Right lobe of liver (tissue), 4 donors: ENCODE measurements at regions not wholly inside any gene's neighbourhood (a gene's known extent, or its start where the extent isn't known, plus 50 kb on each side); places are given as distances from the start of the nearest gene placed in this dataset.

Experiments
- CTCF ChIP-seq, 4 donors: fragments of 200-600 bp in 3 of 4; fragments of 450-650 bp in 1 of 4; IDR thresholded peaks; one replicate each; pipeline versions ENCODE4 v1.5.1 to v1.8.0; 2016 to 2022; ENCODE audit warnings: antibody characterized with exemption in 4 of 4, mild to moderate bottlenecking in 2 of 4
- POLR2A ChIP-seq: fragments of 450-650 bp; IDR thresholded peaks from one replicate; pipeline ENCODE4 v1.6.1; 2017; ENCODE audit warnings: antibody characterized with exemption, mild to moderate bottlenecking
- donor health status: DM: no; HTN: no; CAD: no.
- donor health status: DM: no; HTN: no; CAD: no.
- donor health status: DM: no; HTN: yes; CAD: no.

GRCh38 chr15:47293466-47294162, 423.7 kb upstream of the SEMA6D start:
- TF ChIP-seq CTCF (IDR thresholded peaks at IDR 0.05) (no peak), POLR2A (no peak)
